UCSD-AML1 (cell line): ENCODE measurements at regions not wholly inside any gene's neighbourhood (a gene's known extent, or its start where the extent isn't known, plus 50 kb on each side); places are given as distances from the start of the nearest gene placed in this dataset.

Experiments used
- DNase-seq: peaks from one replicate; lab custom pipeline; 2025; ENCODE audit not compliant: unreplicated experiment; lab: John Stamatoyannopoulos, UW

DNA sequence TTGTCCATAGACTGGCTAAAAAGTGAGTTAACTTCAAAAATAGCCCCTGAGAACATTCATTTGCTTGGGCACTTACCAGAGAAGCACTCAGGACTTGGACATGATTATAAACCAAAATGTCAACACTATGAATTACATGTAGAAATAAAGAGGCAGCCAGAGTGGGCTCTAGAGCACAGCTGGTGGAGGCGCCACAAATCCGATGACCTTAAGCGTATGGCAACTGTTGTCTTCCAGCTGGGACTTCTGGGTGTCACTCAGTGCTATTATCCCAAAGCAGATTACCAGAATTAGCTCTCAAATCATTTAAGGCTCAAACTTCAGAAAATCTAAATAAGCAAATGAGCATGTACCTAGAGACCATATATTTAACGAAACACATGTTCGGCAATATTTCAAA is 1255.5 kb upstream of the SLC10A2 start:
- DNase-seq: no peak

DNA sequence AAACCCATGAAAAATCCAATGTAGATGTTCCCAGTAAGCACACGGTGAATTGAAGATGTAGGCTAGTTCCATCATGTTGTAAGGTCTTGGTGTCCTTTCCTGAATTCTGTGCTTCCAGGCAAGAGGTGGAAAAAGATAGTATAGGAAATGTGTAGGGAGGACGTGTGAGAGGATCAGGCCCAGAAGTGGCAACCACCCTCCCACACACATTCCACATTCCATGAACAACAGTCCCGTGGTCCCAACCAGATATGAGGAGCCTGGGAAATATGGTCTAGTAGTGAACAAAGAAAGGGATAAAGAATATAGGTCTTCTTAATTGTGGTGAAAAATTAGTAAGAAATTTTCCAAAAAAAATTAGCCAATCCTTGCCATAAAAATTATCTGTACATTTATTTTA is 1254.2 kb upstream of the SLC10A2 start:
- no peak for DNase-seq

DNA sequence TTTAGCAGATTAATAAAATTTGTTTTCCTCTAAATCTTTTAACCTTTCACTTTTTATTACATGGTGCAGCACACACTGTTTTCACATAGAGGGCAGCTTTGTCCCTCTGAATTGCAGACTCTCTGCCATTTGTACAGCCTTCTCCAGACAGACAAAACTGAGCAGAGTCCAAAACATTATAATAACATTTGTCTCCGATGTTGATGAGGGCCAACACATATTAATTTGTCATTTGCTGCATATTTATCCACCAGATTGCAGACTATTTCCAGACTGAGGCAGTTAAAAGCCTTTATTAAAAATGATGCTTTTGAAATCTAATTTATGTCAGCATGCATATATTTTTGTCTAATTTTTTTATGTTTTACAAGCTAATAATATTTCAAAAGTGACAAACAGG is 1251.9 kb upstream of the SLC10A2 start:
- no peak for DNase-seq

DNA sequence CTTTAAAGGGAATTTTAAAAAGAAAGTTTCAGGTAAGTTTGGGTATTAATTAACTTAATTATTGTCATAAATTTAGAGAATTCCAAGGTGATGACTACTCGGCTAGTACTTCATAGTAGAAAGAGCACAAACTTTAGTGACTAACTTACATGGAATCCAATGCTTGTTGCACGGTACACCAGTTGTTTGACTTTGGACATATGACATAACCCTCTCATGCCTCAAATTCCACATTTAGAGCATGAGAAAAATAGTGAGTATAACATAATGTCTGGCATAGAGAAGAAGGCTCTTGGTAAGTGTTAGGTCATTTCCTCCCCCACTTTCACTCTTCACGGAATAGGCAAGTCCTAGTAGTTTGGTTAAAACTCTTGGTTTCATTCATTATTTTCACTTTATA is 1249.4 kb upstream of the SLC10A2 start:
- DNase-seq: no peak

DNA sequence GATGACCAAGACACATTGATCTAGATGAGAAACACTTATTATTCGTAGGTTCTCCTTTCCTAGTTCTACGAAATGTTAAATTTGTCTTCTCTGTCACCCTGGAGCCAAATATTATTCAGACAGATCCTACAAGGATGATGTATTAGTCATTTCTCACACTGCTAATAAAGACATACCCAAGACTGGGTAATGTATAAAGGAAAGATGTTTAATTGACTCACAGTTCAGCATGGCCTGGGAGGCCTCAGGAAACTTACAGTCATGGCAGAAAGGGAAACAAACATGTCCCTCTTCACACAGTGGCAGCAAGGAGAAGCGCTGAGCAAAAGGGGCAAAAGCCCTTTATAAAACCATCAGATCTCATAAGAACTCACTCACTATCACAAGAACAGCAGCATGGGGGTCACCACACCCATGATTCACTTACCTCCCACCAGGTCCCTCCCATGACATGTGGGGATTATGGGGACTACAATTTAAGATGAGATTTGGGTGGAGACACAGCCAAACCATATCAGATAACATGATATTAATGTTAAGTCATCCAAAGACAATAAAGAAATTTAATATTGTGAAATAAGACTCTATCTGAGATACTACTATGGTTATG is 1248.8 kb upstream of the SLC10A2 start:
- no peak for DNase-seq

DNA sequence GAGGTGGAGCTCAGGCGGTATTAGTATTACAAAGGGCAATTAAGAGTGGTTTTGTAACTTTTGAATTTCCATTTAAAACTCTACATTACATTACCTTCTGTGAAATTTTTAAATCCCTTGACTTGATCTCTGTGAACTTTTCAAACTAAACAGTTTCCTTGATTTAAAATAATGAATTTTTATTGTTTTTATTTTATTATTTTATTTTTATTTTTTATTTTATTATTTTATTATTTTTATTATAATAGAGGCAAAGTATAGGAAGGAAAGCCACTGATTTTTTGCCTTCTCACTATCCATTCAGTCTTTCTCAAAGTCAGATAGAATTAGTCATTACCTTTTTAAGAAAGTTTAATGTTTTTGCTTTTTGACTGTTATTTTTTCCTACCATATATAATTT is 1248.1 kb upstream of the SLC10A2 start:
- DNase-seq: no peak

DNA sequence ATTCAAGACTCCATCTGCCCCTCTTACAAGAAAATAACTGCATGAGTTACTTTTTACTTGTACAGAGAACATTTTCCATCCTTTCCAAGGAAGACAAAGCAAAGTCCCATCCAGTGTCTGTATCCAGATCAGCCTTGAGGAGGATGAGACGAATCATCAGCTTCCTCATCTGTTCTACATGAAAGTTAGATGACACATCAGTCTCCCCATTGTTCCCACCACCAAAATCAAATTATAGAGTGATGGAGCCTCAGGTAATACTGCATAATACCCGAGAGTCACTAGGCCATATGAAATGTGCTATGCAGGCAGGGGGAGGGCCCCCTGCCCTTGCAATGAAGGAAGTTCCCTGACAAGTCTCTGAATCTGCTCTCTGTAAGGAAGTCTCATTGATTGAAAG is 1244.6 kb upstream of the SLC10A2 start:
- no peak for DNase-seq

DNA sequence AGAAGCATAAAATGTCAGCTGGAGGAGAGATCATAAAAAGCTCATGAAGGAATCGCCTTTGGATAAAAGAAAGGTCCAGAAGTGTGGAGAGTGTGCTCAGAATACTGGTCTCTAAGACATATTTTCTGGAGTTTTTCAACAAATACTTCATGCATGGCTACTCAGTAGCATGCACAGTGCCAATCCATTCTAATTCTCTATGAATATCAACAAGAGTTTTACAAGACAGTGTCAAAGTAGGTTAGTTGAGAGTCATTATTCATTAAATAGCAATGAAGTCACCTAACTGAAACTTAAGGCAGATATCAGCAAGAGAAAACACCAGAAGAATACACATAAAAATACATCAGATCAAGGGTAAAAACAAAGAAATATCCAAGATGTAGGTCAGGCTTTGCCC is 1243.2 kb upstream of the SLC10A2 start:
- DNase-seq: no peak

DNA sequence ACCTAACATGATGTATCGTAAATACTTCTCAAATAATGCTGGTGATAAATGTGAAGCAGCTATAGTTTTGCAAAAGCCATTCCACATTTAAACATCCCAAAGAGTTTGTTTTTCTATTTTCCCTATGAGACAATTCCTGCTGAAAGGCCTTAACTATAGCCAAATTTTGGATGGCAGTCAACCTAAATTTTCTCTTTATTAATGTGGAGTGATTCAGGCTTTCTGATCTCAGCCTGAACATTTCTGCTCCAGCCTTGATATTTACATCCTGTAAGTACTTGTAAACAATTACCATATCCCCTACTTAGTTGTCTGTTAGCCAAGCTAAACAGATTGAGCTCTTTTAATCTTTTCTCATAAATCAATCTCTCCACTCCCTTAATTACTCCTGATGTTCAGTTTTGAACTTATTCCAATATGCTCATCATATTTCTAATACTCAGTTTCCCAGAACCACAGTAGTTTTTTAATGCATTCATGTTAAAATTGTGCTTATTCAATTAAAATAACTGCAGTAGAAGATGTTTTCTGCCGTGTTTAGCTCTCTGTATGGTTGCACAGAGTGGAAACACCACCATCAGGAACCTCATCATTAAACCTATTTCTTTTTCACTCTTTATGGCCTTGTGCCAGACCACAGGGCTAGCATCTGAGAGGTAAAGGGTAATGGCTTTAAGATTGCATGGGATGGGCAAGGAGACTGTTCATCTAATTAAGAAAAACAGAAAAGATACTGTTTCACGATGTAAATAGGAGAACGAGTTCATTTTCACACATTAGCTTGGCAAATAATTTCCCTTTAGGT is 1235.2 kb upstream of the SLC10A2 start:
- DNase-seq: no peak

DNA sequence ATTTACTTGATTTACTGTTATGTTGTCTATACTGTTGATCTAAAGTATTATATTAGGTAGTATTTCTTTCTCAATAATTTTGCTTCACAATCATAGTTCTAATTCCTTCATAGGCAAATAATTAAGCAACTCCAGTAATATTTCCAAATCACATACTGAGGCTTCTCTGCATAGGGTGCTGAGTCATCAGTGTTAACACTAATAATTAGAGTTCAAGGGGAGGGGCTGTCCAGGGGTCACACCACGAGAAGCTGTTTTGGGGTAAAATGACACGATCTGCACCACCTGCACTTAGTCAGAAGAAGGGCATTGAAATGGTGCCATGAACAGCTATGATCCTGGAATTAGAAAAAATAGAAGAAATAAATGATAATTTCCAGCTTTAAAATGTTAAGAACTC is 1230.9 kb upstream of the SLC10A2 start:
- DNase-seq: no peak

DNA sequence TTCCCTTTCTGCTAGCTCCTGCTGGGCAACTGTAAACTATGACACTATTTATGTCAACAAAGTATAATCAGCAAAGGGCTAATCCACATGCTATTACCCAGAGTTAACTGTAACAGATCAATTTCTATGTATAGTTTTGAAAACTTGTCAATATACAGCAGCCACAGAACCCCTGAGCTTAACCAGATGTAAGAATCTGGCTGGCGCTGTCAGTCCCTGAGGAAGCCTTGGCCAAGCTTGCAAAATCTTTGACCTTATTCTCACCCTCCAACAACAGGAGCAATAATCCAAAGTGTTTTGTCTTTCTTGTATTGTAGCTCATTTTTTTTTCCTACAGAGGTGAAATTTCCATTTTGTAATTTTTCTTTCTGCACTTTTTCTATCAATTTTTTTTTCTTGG is 1230.1 kb upstream of the SLC10A2 start:
- no peak for DNase-seq

DNA sequence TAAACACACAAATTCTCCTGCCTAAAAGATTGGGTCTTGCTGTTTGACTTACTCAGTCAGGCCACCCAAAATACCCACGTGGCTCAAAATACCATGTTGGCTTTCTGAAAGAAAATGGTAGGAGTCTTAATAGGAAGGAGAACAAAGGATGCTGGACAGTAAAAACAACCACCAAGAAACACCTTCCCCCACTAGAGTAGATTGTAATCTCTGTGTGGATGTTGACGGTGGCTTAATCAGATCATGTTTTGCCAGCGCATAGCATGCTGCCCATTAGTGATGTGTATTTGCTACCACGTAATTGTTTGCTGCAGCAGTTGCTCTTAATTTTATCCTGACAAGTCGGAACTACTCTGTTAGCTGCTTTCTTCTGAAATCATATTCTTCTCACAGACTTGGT is 1229.3 kb upstream of the SLC10A2 start:
- no peak for DNase-seq

DNA sequence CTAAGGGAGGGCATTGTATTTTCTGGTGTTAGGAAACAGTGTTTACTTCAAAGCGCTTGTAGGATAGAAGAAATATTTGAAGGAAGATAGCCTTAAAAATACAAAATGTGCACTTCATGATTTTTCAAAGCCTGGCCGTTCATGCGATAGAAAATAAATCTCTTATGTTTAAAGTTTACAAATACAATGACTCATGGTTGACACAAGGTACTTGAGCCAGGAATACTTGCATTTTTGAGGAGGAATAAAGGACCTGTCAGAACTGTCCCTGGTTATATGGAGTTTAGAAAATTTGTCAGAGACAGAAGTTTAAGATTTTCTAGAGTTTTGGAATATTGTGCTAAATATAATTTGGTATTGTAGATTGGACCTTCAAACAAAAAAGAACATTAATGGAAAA is 1223.2 kb upstream of the SLC10A2 start:
- no peak for DNase-seq

DNA sequence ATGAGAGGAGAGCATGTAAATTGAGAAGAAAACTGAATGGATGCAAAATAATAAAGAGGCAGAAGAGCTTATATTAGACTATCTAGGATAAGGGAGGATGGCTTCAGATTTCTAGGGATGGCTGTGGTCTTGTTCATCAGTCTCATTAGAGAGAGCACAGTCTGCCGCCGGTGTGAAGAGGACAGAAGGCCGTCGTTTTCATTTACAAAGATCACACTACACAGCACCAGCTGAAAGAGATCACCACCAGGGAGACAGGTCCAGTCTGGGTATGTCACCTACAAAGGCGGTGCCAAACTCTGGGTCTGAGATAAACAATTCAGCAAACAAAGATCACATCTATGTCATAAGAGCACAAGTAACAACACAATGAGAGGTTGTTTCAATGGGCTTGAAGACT is 1222.3 kb upstream of the SLC10A2 start:
- DNase-seq: no peak

DNA sequence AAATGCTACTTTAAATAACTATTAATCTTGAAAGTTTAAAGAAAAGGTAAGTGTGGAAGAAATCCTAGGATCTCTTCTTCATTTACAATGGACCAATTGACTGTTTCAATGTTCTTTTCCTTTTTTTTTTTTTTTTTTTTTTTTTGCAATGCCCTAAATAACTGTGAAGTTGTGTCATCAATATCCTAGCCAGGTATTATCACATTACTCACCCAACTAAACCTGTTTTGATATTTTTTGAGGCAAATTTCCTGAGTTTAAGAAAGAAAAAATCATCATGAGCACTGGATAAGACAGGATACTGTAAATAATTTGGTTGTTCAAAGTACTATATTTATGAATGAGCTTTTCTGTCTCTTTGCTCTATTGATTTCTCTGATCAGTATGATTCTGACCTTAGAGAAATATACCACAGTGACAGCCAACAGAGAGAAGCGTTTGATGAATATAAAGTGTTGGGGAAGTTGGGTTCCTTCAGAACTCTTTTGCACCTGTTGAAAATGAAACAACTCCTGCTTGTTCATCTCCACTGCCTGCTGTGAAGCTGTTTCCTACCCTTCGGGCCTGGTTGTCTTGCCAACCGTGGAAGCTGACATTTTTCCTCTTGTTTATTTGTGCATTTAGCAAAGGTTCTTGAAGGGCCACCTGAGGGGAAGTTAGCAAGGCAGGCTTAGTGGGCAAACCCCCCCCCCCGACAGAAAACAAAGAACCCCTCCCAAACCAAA is 1220.5 kb upstream of the SLC10A2 start:
- no peak for DNase-seq

DNA sequence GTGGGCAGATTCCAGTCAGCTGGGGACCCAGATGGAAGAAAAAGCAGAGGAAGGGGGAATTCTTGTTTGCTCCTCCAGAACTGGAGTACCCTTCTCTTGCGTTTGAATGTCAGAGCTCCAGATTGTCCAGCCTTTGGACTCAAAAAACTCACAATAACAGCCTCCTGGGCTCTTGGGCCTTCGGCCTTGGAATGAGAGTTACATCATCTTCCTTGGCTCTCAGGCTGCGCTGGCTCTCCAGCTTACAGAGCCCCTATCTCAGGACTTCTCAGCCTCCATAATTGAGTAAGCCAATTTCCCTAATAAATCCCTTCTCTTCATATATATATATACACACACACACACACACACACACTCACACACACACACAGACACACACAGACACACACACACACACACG is 1215.7 kb upstream of the SLC10A2 start:
- DNase-seq: no peak

DNA sequence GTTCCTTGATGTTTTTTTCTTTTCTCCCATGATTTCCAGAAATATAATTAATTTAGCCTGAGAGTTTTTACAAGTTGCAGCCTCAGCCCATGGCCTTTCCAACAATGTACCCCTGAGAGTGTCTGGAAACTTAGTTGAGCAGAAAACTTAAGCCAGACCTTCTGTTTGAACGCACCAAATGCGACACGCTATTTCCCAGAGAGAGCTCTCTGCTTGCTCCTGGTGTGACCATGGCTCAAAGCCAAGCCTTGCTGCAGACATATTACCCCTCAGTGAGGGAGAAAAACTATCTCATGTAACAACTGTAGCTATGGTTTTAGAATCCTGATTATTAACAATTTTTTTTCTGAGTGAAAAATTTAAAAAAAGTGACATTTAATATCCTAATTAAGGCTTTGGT is 1204.5 kb upstream of the SLC10A2 start:
- no peak for DNase-seq

DNA sequence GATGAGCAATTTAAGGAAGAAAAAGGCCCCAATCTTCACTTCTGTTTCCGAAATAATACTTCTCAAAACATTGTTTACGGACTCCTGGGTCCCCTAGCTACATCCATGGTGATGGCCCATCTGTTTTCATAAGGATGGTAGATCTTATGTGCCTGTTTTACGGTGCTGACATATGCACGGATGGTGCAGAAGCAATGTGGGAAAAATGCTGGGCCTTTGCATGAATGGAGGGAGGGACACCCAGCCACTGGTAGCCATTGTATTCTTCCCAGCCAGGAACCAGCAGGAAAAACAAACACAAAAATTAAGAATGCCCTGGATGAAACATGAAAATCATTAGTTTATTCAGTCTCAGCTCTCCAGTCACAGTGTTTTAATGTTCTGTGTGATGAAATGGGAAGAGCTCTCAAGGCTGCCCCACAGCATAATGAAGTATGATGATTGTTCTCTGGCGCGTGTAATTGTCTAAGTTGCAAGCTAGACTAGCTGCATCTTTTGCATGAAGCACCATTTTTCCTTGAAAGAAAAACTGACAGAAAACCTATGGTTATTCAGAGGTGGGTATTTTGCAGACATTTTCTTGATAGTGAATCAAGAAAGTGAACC is 1201.1 kb upstream of the SLC10A2 start:
- no peak for DNase-seq

DNA sequence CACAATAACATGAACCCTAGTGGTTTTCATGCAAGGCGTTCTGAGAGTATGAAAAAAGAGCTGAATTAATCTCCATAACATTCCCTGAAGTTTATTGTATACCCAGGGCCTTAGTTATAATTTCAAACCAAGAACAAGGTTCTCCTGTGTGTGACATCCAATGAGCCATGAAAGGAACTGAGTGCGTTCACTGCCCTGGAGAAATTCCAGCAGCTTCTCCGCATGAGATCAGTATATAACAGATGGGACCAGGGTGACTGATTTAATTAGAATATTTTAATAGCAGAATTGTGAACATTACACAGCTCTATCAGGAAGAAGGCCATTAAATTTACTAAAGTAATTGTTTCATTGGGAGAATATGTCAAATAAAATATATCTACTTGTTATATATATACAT is 1190.5 kb upstream of the SLC10A2 start:
- DNase-seq: no peak

DNA sequence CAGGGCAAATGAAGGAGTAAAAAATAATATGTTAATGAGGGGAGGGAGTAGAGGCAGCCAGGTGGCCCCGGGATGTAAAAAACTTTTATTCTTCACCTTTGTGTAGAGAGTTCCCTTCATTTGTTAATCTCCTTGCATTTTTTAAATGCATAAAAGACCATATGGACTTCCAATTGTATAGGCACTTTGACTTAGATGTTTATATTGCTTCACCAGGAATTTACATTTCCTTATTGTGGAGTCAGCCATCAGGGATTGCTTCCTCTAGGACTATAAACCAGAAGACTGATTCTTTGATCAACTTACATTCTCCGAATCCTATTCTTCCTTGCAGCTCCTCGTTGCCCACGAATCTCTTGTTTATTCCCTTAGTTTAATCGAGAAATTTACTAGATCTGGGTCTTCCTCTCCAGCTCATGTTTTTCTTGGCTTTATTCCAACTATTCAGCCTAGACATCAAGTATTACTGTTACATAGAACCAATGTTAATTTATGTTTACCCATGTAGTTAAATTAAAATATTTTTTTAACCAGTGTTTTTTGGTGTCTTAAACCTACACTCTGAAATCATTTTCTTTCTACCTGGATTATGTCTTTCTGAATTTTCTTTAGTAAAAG is 1187.0 kb upstream of the SLC10A2 start:
- no peak for DNase-seq

DNA sequence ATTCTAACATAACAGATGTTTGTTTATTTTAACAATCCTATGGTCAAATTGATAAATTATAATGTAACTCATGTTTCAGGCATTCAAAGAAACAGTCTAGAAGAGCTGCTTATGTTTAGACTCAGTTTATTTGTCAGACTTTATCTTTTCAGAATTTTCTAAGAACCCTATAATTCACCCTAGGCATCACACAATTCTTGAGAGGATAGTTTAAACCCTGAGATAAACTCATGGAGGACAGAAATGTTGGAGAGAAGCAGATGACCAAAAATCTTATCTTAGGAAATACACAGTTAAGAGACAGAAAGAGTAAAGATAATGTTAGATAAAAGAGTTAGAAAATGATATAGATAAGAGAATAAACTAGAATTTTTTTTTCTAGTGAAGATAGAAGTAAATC is 1185.7 kb upstream of the SLC10A2 start:
- DNase-seq: no peak
